ENCODE measurements at regions not wholly inside any gene's neighbourhood (a gene's known extent, or its start where the extent isn't known, plus 50 kb on each side); places are given as distances from the start of the nearest gene placed in this dataset.

DNA sequence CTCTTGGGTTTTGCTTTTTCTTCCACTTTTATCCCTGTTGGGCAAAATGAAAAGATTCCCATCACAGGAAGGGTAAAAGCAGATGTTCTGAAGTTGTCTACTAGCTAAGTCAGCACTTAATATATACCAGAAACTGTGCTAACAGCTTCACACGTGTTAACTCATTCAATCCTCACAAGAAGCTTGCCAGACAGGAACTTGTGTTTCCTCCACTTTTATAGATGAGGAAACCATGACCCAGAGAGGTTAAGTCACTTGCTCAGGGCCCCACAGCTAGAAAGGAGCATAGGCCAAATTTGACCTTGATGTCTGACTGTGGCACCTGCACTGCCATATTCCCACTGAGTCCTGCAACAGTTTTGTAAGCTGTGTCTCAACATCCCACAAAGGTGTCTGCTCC lies 76.8 kb upstream of the EPC2 start:
- TF ChIP-seq MYC (IDR thresholded peaks at IDR 0.05; ENCODE audit: low read depth, low read length), result no peak
- TF ChIP-seq, protein P1, sequence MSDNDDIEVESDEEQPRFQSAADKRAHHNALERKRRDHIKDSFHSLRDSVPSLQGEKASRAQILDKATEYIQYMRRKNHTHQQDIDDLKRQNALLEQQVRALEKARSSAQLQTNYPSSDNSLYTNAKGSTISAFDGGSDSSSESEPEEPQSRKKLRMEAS (IDR thresholded peaks at IDR 0.05; ENCODE audit: low read depth, low read length), result no peak
- no peak overlapping the region for H3K4me3 ChIP-seq (ENCODE audit: low read depth, low read length)
- no peak for DNase-seq (ENCODE audit: low read depth)

DNA sequence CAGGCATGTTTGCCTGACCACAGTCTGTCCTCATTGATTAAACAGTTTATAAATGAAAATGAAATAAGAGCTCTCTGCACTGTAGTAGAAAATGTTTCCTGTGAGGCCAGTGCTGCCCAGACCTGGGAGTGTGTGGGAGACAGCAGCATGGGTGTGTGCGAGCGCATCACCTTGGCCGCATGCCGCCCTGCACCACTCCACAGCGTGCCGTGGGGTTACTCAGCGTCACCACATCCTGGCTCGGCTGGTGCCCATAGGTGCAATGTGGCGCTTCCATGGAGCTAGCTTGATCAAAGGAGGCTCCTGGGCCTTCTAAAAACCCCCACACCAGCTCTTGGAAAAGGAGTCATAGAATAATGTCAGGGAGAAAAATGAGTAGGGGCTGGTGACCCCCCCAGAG lies 76.0 kb upstream of the EPC2 start:
- TF ChIP-seq, protein P1 (IDR thresholded peaks at IDR 0.05; ENCODE audit: low read depth, low read length), result no peak
- TF ChIP-seq POLR2A (IDR thresholded peaks at IDR 0.05; ENCODE audit: extremely low read depth, insufficient read length) (no peak), MYC (IDR thresholded peaks at IDR 0.05; ENCODE audit: low read depth, low read length) (no peak)
- TF ChIP-seq, protein P2, sequence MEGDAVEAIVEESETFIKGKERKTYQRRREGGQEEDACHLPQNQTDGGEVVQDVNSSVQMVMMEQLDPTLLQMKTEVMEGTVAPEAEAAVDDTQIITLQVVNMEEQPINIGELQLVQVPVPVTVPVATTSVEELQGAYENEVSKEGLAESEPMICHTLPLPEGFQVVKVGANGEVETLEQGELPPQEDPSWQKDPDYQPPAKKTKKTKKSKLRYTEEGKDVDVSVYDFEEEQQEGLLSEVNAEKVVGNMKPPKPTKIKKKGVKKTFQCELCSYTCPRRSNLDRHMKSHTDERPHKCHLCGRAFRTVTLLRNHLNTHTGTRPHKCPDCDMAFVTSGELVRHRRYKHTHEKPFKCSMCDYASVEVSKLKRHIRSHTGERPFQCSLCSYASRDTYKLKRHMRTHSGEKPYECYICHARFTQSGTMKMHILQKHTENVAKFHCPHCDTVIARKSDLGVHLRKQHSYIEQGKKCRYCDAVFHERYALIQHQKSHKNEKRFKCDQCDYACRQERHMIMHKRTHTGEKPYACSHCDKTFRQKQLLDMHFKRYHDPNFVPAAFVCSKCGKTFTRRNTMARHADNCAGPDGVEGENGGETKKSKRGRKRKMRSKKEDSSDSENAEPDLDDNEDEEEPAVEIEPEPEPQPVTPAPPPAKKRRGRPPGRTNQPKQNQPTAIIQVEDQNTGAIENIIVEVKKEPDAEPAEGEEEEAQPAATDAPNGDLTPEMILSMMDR (IDR thresholded peaks at IDR 0.05; ENCODE audit: low read depth, low read length), result no peak
- DNase-seq (ENCODE audit: low read depth), result no peak
- H3K4me3 ChIP-seq (ENCODE audit: low read depth, low read length), result no peak overlapping the region

DNA sequence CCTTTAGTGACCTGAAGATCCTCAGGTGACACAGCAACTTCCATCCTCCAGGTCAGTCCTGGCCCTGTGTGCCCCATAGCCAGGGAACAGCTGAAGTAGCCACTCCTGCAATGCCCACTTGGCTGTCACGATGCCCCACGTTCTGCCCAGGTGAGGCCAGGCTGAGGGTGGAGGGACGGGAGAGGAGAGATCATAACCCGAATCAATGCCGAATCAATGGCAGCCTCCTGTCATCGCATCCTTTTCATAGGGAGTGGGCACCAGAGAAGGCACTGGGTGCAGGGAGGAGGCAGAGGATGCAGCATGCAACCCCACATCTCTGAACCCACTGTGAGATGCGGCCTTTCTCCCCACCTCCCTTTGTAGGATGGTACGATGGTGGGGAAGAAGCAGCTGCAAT lies 75.3 kb upstream of the EPC2 start:
- no peak overlapping the region for H3K4me3 ChIP-seq (ENCODE audit: low read depth, low read length)
- TF ChIP-seq, protein P1 (IDR thresholded peaks at IDR 0.05; ENCODE audit: low read depth, low read length), result no peak
- TF ChIP-seq POLR2A (IDR thresholded peaks at IDR 0.05; ENCODE audit: extremely low read depth, insufficient read length) (no peak), MYC (IDR thresholded peaks at IDR 0.05; ENCODE audit: low read depth, low read length) (no peak)
- TF ChIP-seq, protein P2 (IDR thresholded peaks at IDR 0.05; ENCODE audit: low read depth, low read length), result no peak
- DNase-seq (ENCODE audit: low read depth), result no peak

DNA sequence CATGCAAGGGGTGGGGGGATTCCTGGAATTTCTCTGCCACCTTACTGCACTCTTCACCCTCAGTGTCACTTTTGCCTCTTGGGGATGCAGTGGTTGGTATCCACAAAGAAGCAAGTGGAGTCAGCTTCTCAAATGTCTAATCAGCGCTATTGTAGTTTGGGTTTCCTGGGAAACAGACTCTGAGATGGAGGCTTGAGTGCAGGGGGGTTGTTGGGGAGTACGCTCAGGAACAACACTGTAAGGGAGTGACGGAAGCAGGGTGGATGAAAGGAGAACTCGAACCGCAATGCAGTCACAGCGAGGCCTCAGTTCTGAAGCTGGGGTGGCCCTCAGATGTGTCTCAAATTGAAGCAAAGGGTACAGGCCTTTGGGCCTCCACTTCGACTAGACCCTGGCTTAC lies 73.6 kb upstream of the EPC2 start:
- H3K4me3 ChIP-seq (ENCODE audit: low read depth, low read length), result no peak overlapping the region
- DNase-seq (ENCODE audit: low read depth), result no peak
- TF ChIP-seq, protein P1 (IDR thresholded peaks at IDR 0.05; ENCODE audit: low read depth, low read length), result no peak
- TF ChIP-seq MYC (IDR thresholded peaks at IDR 0.05; ENCODE audit: low read depth, low read length) (no peak), POLR2A (IDR thresholded peaks at IDR 0.05; ENCODE audit: extremely low read depth, insufficient read length) (no peak)
- TF ChIP-seq, protein P2 (IDR thresholded peaks at IDR 0.05; ENCODE audit: low read depth, low read length), result no peak

DNA sequence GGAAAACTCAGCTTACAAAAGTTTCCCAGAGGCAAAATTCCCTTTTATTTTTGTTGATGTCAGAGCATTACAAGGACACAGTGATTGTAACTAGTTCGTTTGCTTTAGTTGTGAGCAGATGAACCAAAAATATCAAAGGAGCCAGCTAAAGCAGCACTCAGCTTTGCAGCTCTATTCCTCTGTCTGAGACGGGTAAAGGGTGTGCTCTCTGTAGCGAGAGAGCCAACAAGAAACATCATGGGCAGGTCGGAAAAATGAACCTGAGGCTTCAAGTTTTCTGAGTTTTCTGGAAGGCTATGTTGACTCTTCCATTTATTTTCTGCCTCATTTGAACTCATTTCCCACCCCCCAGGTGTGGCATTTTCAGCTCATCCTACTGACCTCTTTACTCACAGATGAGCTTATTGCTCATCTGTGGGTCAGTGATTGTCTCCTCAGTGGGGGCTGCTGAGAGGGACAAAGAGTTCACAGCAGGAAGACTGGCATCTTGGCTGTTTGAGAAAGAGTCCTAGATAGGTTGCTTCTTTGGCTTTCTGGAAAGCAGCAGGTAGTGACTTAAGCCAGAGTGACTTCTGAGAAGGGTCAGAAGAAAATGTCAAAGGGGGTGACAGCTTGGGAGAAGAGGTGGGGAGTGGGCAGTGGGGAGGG lies 66.6 kb upstream of the EPC2 start:
- H3K4me3 ChIP-seq (ENCODE audit: low read depth, low read length), result no peak overlapping the region
- TF ChIP-seq MYC (IDR thresholded peaks at IDR 0.05; ENCODE audit: low read depth, low read length) (no peak), POLR2A (IDR thresholded peaks at IDR 0.05; ENCODE audit: extremely low read depth, insufficient read length) (no peak)
- TF ChIP-seq, protein P2 (IDR thresholded peaks at IDR 0.05; ENCODE audit: low read depth, low read length), result no peak
- TF ChIP-seq, protein P1 (IDR thresholded peaks at IDR 0.05; ENCODE audit: low read depth, low read length), result no peak
- DNase-seq (ENCODE audit: low read depth), result no peak

DNA sequence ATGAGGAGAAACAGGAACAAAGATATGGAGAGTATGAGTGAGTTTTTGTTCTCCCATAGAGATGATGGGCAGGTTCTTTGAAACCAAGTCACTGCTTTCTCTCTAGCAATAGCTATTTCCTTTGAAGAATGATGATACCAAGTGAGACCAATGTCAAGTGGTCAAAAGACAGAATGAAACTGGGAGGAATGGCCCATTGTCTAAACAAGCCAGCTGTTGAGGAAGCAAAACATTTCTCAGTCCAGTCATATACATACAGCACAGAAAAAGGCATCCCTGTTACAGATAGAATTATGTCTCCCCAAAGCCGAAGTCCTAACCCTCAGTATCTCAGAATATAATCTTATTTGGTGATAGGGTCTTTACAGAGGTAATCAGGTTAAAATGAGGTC lies 66.1 kb upstream of the EPC2 start:
- DNase-seq (ENCODE audit: low read depth), result no peak
- no peak overlapping the region for H3K4me3 ChIP-seq (ENCODE audit: low read depth, low read length)
- TF ChIP-seq MYC (IDR thresholded peaks at IDR 0.05; ENCODE audit: low read depth, low read length) (no peak), POLR2A (IDR thresholded peaks at IDR 0.05; ENCODE audit: extremely low read depth, insufficient read length) (no peak)
- TF ChIP-seq, protein P2 (IDR thresholded peaks at IDR 0.05; ENCODE audit: low read depth, low read length), result no peak
- TF ChIP-seq, protein P1 (IDR thresholded peaks at IDR 0.05; ENCODE audit: low read depth, low read length), result no peak
